Prostate gland (tissue), 2 donors: ENCODE measurements at regions not wholly inside any gene's neighbourhood (a gene's known extent, or its start where the extent isn't known, plus 50 kb on each side); places are given as distances from the start of the nearest gene placed in this dataset.

Experiments
- DNase-seq: peaks from one replicate; pipeline ENCODE4 v3.0.0-alpha.2; 2019; ENCODE audit warnings: low spot score
- H3K27ac ChIP-seq, 2 donors: fragments of 200-600 bp; sonication (generic); 2 replicates each; pipeline ENCODE4 v1.5.1; 2017 to 2019
- H3K27me3 ChIP-seq: fragments of 200-600 bp; sonication (generic); replicated peaks from 2 replicates; pipeline ENCODE4 v1.5.1; 2019; ENCODE audit not compliant: insufficient read depth
- H3K36me3 ChIP-seq, 2 donors: fragments of 200-600 bp; sonication (generic); 1 replicate in 1 of 2; 2 replicates in 1 of 2; pipeline versions ENCODE4 v1.5.1 to v1.8.1; 2017 to 2019
- H3K4me1 ChIP-seq: fragments of 200-600 bp; sonication (generic); replicated peaks from 2 replicates; pipeline ENCODE4 v1.5.1; 2019
- H3K4me3 ChIP-seq, 2 donors: fragments of 200-600 bp; sonication (generic); 2 replicates each; pipeline ENCODE4 v1.5.1; 2017 to 2019
- H3K9me3 ChIP-seq: fragments of 200-600 bp; sonication (generic); 2 replicates; pipeline ENCODE4 v1.5.1; 2017
- POLR2A ChIP-seq: fragments of 450-650 bp; IDR thresholded peaks from one replicate; pipeline ENCODE4 v1.6.1; 2016; ENCODE audit warnings: antibody characterized with exemption, mild to moderate bottlenecking
- POLR2AphosphoS5 ChIP-seq: sonication (generic); formaldehyde crosslinking; IDR thresholded peaks from one replicate; pipeline ENCODE4 v1.6.1; 2017; ENCODE audit warnings: antibody characterized with exemption
- WGBS: methylation state at CpG from one replicate; pipeline ENCODE4 v1.1.5; 2018; 5-methylcytosine and 5-hydroxymethylcytosine counted together
- intact Hi-C: fragments of 100-400 bp; cut with DNase I; formaldehyde crosslinking; loops from one replicate; pipeline ENCODE4 v1.14.2; 2022
- TF ChIP-seq, protein P1 (sequence below), 4 experiments: fragments of 200-600 bp in 2 of 4; fragments of 450-650 bp in 2 of 4; sonication (generic) in 2 of 4; IDR thresholded peaks; 1 replicate in 3 of 4; 2 replicates in 1 of 4; pipeline ENCODE4 v1.5.1; 2016 to 2019; ENCODE audit warnings: antibody characterized with exemption in 4 of 4, mild to moderate bottlenecking in 2 of 4, moderate library complexity in 2 of 4

DNA sequence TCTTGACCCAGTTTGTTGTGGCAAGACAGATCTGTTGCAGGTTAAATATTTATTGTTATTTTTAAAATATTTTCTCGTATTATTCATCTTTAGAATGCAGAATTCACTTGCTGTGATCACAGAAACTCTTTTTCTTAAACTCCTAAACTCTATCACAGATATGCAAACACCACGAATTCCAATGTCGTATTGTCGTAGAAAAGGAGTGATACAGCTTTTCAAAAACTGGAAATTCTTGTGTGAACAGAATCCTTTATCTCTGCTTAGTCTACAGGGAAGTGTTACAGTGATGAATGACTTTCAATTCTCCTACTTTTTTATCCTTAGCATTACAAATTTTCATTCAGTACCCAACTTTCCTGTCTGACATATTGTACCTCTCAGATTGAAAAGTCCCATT is 1329.5 kb upstream of the B3GALT2 start:
- 44% methylated on average over 4 of the region's 4 CpGs for WGBS
- TF ChIP-seq POLR2A, result no peak
- TF ChIP-seq, protein P1, sequence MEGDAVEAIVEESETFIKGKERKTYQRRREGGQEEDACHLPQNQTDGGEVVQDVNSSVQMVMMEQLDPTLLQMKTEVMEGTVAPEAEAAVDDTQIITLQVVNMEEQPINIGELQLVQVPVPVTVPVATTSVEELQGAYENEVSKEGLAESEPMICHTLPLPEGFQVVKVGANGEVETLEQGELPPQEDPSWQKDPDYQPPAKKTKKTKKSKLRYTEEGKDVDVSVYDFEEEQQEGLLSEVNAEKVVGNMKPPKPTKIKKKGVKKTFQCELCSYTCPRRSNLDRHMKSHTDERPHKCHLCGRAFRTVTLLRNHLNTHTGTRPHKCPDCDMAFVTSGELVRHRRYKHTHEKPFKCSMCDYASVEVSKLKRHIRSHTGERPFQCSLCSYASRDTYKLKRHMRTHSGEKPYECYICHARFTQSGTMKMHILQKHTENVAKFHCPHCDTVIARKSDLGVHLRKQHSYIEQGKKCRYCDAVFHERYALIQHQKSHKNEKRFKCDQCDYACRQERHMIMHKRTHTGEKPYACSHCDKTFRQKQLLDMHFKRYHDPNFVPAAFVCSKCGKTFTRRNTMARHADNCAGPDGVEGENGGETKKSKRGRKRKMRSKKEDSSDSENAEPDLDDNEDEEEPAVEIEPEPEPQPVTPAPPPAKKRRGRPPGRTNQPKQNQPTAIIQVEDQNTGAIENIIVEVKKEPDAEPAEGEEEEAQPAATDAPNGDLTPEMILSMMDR (IDR thresholded peaks at IDR 0.05), result no peak
- no peak for TF ChIP-seq POLR2AphosphoS5
- H3K9me3 ChIP-seq, result no peaks in the 10 kb centered on the region

DNA sequence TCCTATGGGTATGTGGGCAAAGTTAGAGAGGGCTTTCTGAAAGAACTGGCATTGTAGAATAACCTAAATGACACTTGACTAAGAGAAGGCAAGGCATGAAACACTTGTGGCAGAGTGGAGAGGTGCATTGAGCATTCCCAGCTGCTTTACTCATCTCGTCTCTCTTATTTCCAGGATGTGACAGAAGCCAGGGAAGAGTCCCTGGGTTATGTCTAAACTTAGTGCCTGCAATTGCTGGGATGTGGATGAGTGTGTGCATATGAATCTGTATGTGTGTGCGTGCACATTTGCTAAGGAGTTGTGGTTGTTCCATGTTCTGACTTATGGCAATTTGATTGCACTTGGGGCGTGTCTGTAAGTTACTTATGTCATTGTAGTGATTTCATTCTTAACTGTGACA is 1326.5 kb upstream of the B3GALT2 start:
- TF ChIP-seq, protein P1 (IDR thresholded peaks at IDR 0.05), result no peak
- TF ChIP-seq POLR2A, result no peak
- TF ChIP-seq POLR2AphosphoS5, result no peak
- intact Hi-C loops, result no loop called here
- WGBS, result 83% methylated on average over 3 of the region's 3 CpGs

More for the DNA sequence above, 1329.5 kb upstream of the B3GALT2 start:
- intact Hi-C loops, result no loop called here
- Histone ChIP-seq H3K36me3 (no peaks in the 10 kb centered on the region), H3K4me1 (no peaks in the 10 kb centered on the region), H3K4me3 (no peak overlapping the region), H3K27ac (no peak overlapping the region), H3K27me3 (no peaks in the 10 kb centered on the region)
- no peak for DNase-seq

DNA sequence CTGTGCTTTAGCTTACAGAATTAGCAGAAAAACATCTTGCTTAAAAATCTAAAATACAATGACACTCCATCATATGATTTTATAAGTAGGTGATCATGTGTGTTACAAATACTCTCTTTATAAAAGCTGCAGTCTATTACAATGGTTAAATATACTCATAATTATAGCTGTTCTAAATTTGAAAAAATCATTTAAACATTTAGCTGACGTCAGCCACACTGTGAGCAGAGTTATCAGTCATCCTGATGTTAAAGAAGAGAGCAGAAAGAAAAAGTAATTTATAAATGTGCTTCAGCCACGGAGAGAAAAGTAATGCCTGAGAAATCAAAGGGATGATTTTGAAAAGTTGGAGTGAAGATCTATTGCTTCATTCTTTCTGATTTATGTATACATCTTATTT is 1325.9 kb upstream of the B3GALT2 start:
- DNase-seq, result no peak
- Histone ChIP-seq H3K27ac (no peak overlapping the region), H3K27me3 (no peaks in the 10 kb centered on the region), H3K36me3 (no peaks in the 10 kb centered on the region), H3K9me3 (no peaks in the 10 kb centered on the region), H3K4me3 (no peak overlapping the region), H3K4me1 (no peaks in the 10 kb centered on the region)
- intact Hi-C loops, result no loop called here
- TF ChIP-seq POLR2AphosphoS5 (no peak), POLR2A (no peak)
- TF ChIP-seq, protein P1 (IDR thresholded peaks at IDR 0.05), result no peak
- 63% methylated on average over 2 of the region's 2 CpGs for WGBS

More for the DNA sequence above, 1326.5 kb upstream of the B3GALT2 start:
- DNase-seq, result no peak
- H3K9me3 ChIP-seq, result no peaks in the 10 kb centered on the region
- no peak overlapping the region for H3K27ac ChIP-seq
- no peak overlapping the region for H3K4me3 ChIP-seq
- H3K36me3 ChIP-seq, result no peaks in the 10 kb centered on the region
- H3K27me3 ChIP-seq, result no peaks in the 10 kb centered on the region
- H3K4me1 ChIP-seq, result no peaks in the 10 kb centered on the region

DNA sequence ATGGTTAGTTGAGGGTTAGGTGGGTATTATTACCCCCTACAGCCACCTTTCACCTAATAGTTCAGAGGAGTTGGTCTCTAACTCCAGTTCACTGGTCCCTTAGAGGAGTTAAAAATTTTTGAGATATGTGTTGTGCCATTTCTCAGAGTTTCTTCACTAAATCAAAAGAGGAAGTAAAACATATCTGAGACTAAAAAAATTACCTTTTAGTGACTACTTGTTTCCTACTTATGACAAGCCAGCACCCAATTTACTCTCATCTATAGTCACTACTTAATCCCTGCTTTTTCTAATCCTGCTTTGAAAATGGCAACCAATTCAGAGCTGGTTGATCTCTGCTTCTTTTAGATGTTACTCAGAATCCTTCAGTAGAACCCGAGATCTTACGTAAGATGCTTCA is 1316.8 kb upstream of the B3GALT2 start:
- TF ChIP-seq POLR2AphosphoS5, result no peak
- TF ChIP-seq, protein P1 (IDR thresholded peaks at IDR 0.05), result no peak
- no peak for TF ChIP-seq POLR2A
- no peak for DNase-seq
- H3K4me3 ChIP-seq, result no peak overlapping the region
- H3K4me1 ChIP-seq, result no peaks in the 10 kb centered on the region
- H3K9me3 ChIP-seq, result no peaks in the 10 kb centered on the region
- no peaks in the 10 kb centered on the region for H3K27me3 ChIP-seq
- intact Hi-C loops, result no loop called here
- H3K36me3 ChIP-seq, result no peaks in the 10 kb centered on the region
- H3K27ac ChIP-seq, result no peak overlapping the region
- 90% methylated on average over 2 of the region's 2 CpGs for WGBS

DNA sequence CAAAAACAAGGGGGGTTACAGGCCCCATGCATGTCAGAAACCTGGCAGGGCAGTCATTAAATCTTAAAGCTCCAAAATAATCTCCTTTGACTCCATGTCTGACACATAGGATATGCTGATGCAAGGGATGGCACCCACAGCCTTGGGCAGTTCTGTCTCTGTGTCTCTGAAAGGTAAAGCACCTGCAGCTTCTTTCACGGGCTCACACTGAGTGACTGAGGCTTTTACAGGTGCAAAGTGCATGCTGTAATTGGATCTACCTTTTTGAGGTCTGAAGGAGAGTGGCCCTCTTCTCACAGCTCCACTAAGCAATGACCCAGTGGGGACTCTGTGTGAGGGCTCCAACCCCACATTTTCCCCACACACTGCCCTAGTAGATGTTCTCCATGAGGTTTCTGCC is 1309.0 kb upstream of the B3GALT2 start:
- H3K9me3 ChIP-seq, result no peaks in the 10 kb centered on the region
- 80% methylated on average over 1 of the region's 1 CpG for WGBS
- no peaks in the 10 kb centered on the region for H3K27me3 ChIP-seq
- intact Hi-C loops, result no loop called here
- H3K36me3 ChIP-seq, result no peaks in the 10 kb centered on the region
- no peaks in the 10 kb centered on the region for H3K4me1 ChIP-seq
- no peak overlapping the region for H3K4me3 ChIP-seq
- no peak overlapping the region for H3K27ac ChIP-seq
- TF ChIP-seq, protein P1 (IDR thresholded peaks at IDR 0.05), result no peak
- TF ChIP-seq POLR2AphosphoS5, result no peak
- TF ChIP-seq POLR2A, result no peak
- DNase-seq, result no peak
